ENCODE measurements at regions not wholly inside any gene's neighbourhood (a gene's known extent, or its start where the extent isn't known, plus 50 kb on each side); places are given as distances from the start of the nearest gene placed in this dataset.

- TF ChIP-seq CTCF (conservative IDR thresholded peaks at IDR 0.05) (no peak), EZH2 (IDR thresholded peaks at IDR 0.05; ENCODE audit: low read depth) (no peak)
Observed at GRCh38 chr3:3708769-3709115, 90.5 kb upstream of the LRRN1 start.

All from PC-9 (cell line).